B cell (primary cell): ENCODE measurements at regions not wholly inside any gene's neighbourhood (a gene's known extent, or its start where the extent isn't known, plus 50 kb on each side); places are given as distances from the start of the nearest gene placed in this dataset.

Source experiments
- EZH2 ChIP-seq: IDR thresholded peaks from 2 replicates; pipeline ENCODE4 v1.6.1; 2012; ENCODE audit warnings: borderline replicate concordance, low read depth, mild to moderate bottlenecking, moderate library complexity, low read length; ENCODE audit not compliant: insufficient read depth, poor library complexity, severe bottlenecking
- TF ChIP-seq, protein P1 (sequence below): fragments of 200-600 bp; IDR thresholded peaks from one replicate; pipeline ENCODE4 v1.8.0; 2022; ENCODE audit warnings: antibody characterized with exemption, mild to moderate bottlenecking

DNA sequence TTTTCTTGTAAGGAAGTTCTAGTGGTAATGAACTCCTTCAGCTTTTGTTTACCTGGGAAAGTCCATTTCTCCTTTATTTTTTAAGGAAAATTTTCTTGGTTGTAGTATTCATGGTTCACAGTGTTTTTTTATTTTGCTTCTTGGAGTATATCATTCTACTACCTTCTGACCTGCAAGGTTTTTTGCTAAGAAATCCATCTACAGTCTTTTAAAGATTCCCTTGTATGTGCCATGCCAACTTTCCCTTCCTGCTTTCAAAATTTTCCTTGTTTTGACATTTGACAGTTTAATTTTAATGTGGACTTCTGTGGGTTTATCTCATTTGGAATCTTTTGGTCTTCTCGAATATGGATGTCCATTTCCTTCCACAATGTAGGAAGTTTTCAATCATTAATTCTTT, 855.6 kb downstream of the TBC1D32 start:
- TF ChIP-seq, protein P1, sequence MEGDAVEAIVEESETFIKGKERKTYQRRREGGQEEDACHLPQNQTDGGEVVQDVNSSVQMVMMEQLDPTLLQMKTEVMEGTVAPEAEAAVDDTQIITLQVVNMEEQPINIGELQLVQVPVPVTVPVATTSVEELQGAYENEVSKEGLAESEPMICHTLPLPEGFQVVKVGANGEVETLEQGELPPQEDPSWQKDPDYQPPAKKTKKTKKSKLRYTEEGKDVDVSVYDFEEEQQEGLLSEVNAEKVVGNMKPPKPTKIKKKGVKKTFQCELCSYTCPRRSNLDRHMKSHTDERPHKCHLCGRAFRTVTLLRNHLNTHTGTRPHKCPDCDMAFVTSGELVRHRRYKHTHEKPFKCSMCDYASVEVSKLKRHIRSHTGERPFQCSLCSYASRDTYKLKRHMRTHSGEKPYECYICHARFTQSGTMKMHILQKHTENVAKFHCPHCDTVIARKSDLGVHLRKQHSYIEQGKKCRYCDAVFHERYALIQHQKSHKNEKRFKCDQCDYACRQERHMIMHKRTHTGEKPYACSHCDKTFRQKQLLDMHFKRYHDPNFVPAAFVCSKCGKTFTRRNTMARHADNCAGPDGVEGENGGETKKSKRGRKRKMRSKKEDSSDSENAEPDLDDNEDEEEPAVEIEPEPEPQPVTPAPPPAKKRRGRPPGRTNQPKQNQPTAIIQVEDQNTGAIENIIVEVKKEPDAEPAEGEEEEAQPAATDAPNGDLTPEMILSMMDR: no peak
- no peak for TF ChIP-seq EZH2
